ENCODE measurements at regions not wholly inside any gene's neighbourhood (a gene's known extent, or its start where the extent isn't known, plus 50 kb on each side); places are given as distances from the start of the nearest gene placed in this dataset.

GRCh38 chrX:40281336-40282005 is 183.7 kb upstream of the BCOR start:
- Mint-ChIP-seq H3K27me3 (no peaks in the 10 kb centered on the region), H3K4me3 (no peak overlapping the region), H3K9me3 (ENCODE audit: insufficient read depth) (peaks cover 7% of the 10 kb centered on the region), H3K27ac (no peak overlapping the region), H3K4me1 (peaks cover 9% of the 10 kb centered on the region)
- WGBS (ENCODE audit: insufficient coverage) = no CpG with 5 or more reads among the region's 4 CpGs
- ATAC-seq (ENCODE audit: low read depth) = no peak
- Histone ChIP-seq H3K27ac (ENCODE audit: low read length in 2 of 2) (no peak overlapping the region), H4K20me1 (ENCODE audit: control insufficient read depth, insufficient read depth, low read length, poor library complexity, severe bottlenecking) (no peaks in the 10 kb centered on the region), H3K4me1 (ENCODE audit: control insufficient read depth in 2 of 2, insufficient read depth in 2 of 2, low read length in 2 of 2) (peaks cover 5 to 6% of the 10 kb centered on the region in 2 donors), H3K79me2 (ENCODE audit: control insufficient read depth, insufficient read depth, low read length) (no peaks in the 10 kb centered on the region), H3K9ac (ENCODE audit: low read length) (no peak overlapping the region), H3K27me3 (replicated peaks in 1 of 4; ENCODE audit: control extremely low read depth in 1 of 4, control insufficient read depth in 3 of 4, insufficient read depth in 4 of 4, low read length in 3 of 4) (no peaks in the 10 kb centered on the region), H3K36me3 (replicated peaks in 1 of 2; ENCODE audit: control extremely low read depth in 1 of 2, control insufficient read depth in 1 of 2, extremely low read depth in 1 of 2, insufficient read depth in 2 of 2, low read length in 1 of 2) (no peaks in the 10 kb centered on the region), H3K9me3 (ENCODE audit: control extremely low read depth in 1 of 3, control insufficient read depth in 2 of 3, insufficient read depth in 1 of 3, low read length in 2 of 3) (no peaks in the 10 kb centered on the region), H2AFZ (ENCODE audit: insufficient read depth, low read depth, low read length, poor library complexity, severe bottlenecking) (no peak overlapping the region), H3K4me3 (ENCODE audit: control extremely low read depth in 1 of 5, extremely low read depth in 1 of 5, insufficient read depth in 1 of 5, low read depth in 2 of 5, low read length in 4 of 5) (no peak overlapping the region), H3K4me2 (replicated peaks; ENCODE audit: low read depth, low read length, poor library complexity, severe bottlenecking) (no peak overlapping the region)
- CTCF ChIA-PET = interaction anchor here (0.5 kb wide), 1 partner anchor 267 kb away, joined by 3 read pairs; no protein-coding TSS in a partner anchor
- TF ChIP-seq CTCF (IDR thresholded peaks at IDR 0.05) (no peak), EZH2 (IDR thresholded peaks at IDR 0.05; ENCODE audit: borderline replicate concordance, insufficient read depth, low read depth, low read length, poor library complexity, severe bottlenecking) (no peak)
- POLR2A ChIA-PET = no interaction called here
- intact Hi-C loops (cut with micrococcal nuclease) = no loop called here
- DNase-seq = no peak

GRCh38 chrX:40279762-40280161 is 182.0 kb upstream of the BCOR start:
- no peaks in the 10 kb centered on the region for H3K36me3 ChIP-seq (replicated peaks in 1 of 2; ENCODE audit: control extremely low read depth in 1 of 2, control insufficient read depth in 1 of 2, extremely low read depth in 1 of 2, insufficient read depth in 2 of 2, low read length in 1 of 2)
- intact Hi-C loops (cut with micrococcal nuclease) = no loop called here
- POLR2A ChIA-PET = interaction anchor here (0.7 kb wide), 1 partner anchor 304 kb away, joined by 8 read pairs; no protein-coding TSS in a partner anchor

More at GRCh38 chrX:40279762-40280161, 182.0 kb upstream of the BCOR start:
- Histone ChIP-seq H3K9ac (ENCODE audit: low read length) (no peak overlapping the region), H3K4me1 (ENCODE audit: control insufficient read depth in 2 of 2, insufficient read depth in 2 of 2, low read length in 2 of 2) (peaks cover 5 to 6% of the 10 kb centered on the region in 2 donors), H2AFZ (ENCODE audit: insufficient read depth, low read depth, low read length, poor library complexity, severe bottlenecking) (no peak overlapping the region), H3K4me2 (replicated peaks; ENCODE audit: low read depth, low read length, poor library complexity, severe bottlenecking) (no peak overlapping the region), H3K27me3 (replicated peaks in 1 of 4; ENCODE audit: control extremely low read depth in 1 of 4, control insufficient read depth in 3 of 4, insufficient read depth in 4 of 4, low read length in 3 of 4) (no peaks in the 10 kb centered on the region), H4K20me1 (ENCODE audit: control insufficient read depth, insufficient read depth, low read length, poor library complexity, severe bottlenecking) (no peaks in the 10 kb centered on the region), H3K79me2 (ENCODE audit: control insufficient read depth, insufficient read depth, low read length) (no peaks in the 10 kb centered on the region), H3K9me3 (ENCODE audit: control extremely low read depth in 1 of 3, control insufficient read depth in 2 of 3, insufficient read depth in 1 of 3, low read length in 2 of 3) (no peaks in the 10 kb centered on the region), H3K4me3 (ENCODE audit: control extremely low read depth in 1 of 5, extremely low read depth in 1 of 5, insufficient read depth in 1 of 5, low read depth in 2 of 5, low read length in 4 of 5) (no peak overlapping the region), H3K27ac (ENCODE audit: low read length in 2 of 2) (no peak overlapping the region)
- Mint-ChIP-seq H3K27me3 (no peaks in the 10 kb centered on the region), H3K9me3 (ENCODE audit: insufficient read depth) (peaks cover 5% of the 10 kb centered on the region), H3K4me3 (no peak overlapping the region), H3K4me1 (peaks cover 9% of the 10 kb centered on the region), H3K27ac (no peak overlapping the region)
- TF ChIP-seq CTCF (IDR thresholded peaks at IDR 0.05) = no peak
- DNase-seq (no peak), ATAC-seq (ENCODE audit: low read depth) (no peak)
- CTCF ChIA-PET = no interaction called here
- WGBS (ENCODE audit: insufficient coverage) = no CpG with 5 or more reads among the region's 5 CpGs
